GM21529 (cell line): ENCODE measurements at regions not wholly inside any gene's neighbourhood (a gene's known extent, or its start where the extent isn't known, plus 50 kb on each side); places are given as distances from the start of the nearest gene placed in this dataset.

Experiments
- ATAC-seq: cut with Tn5 transposase; IDR thresholded peaks from one replicate; pipeline ENCODE4 v1.9.1; 2021; ENCODE audit not compliant: unreplicated experiment

DNA sequence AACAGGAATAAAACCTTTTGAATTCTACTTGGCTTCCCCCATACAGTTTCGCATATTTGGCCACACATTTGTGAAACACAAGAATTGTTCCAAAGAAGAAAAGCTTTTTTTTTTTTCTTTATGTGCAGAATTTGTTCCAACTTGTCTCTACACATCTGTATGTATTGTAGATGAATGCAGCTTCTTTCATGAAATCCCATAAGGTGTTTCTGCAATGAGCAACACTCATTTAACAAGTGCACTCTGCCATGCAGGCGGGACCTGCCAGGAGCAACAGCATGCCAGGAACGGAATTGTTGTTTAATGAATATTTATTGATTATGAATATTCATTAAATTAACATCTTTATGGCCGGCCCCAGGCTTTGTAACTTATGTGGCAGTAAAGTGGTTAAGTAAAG is 1075.0 kb downstream of the TTLL7 start:
- ATAC-seq = no peak

DNA sequence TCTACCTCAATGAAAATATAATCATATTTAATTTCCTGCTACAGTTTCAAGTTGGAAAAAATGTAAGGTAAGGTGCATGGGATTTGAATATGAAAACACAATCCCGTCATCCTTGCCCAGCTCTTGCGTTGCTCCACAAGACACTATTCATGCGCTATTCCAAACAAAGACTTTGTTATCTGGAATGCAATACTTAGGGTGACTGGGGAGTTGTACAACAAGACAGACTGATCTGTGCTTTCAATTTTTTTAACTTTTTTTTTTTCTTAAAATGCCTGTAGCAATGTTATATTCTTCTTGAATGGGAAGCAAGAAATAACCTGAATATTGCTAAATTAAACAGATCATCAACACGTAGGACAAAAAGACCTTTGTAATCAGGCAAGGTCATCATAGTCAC is 1077.2 kb downstream of the TTLL7 start:
- ATAC-seq = no peak

DNA sequence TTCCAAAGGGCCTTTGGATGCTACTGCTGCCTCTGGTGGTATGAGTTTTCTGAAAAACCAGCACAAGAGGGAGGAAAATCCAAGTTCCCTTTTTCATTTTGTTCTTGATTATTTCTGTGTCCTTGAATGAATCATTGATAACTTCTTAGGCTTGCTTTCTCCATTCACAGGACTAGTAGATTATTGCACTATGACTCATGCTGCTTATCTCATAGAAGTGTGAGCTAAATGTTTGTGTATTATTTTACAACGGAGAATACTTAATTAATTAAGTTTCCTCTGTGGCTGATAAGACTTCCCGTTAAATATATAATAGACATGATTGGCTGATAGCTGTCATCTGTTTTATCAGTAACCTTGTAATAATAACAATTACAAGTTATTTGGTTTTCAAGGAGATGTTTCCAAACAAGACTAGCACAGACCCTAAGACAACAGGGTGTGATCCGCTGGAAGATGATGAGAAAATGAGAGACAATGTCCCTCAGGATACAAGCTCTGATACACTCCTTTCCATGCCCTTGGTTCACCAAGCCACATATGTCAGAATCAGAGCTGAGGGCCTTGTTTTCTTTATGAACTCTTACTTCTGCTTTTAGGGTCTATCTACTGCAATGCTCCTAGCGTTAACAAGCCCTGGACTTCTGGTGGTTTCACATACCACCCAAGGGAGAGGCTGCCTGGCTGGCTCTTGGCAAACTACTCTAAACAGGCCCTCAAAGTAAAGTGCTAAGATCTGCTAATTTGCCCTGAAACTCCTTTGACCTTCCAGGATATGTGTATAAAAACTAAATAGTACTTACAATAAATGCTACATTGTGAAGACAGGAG is 1078.3 kb downstream of the TTLL7 start:
- ATAC-seq = no peak

DNA sequence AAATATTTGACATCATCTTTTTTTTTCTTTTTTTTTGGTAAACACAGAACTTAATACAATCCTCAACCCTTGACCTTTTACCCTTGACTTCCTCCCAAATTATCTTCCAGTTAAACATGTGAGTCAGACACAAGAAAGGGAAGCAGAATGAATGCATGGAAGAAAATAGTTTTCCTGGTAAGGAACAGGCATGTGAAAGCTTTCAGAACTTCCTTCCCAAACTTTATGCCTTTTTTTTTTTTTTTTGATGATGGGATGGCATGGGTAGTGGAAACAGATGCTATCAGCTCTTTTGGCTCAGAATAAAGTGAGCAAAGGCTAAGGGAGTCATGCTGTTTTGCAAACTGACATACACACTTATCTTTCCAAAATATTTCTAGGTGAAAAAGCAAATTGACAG is 1079.1 kb downstream of the TTLL7 start:
- ATAC-seq = no peak

DNA sequence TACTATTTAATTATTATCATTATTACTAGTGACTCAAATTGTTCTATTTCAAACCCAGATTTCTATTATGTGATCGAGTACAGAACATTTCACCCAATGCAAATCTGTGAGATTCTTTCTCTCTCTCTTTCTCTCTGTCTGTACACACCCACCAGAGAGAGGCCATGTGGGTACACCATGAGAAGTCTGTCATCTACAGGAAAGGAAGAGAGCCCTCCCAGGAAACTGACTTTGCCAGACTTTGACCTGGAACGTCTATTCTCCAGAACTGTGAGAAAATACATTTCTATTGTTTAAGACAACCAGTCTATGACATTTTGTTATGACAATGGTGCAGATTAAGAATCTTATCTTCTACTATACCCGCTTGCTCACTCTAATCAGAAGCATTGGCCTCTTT is 1091.6 kb downstream of the TTLL7 start:
- no peak for ATAC-seq

DNA sequence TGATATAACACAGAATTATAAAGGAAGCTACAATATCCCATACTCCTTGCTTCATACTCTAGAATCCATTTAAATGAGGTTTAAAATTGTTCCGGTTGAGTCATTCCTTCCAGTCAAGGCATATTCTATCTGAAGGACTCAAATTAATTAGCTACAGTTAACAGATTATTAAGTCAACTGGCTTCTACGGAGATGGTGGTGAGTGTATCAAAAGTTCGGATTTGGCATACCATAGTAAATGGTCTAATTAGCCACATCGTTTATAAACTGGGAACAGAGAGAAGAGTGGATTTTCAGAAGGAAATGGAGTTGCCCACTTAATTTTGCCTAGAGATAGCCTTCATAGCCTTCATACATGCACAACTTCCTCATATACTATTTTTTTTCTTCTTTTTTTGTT is 1095.3 kb downstream of the TTLL7 start:
- no peak for ATAC-seq

DNA sequence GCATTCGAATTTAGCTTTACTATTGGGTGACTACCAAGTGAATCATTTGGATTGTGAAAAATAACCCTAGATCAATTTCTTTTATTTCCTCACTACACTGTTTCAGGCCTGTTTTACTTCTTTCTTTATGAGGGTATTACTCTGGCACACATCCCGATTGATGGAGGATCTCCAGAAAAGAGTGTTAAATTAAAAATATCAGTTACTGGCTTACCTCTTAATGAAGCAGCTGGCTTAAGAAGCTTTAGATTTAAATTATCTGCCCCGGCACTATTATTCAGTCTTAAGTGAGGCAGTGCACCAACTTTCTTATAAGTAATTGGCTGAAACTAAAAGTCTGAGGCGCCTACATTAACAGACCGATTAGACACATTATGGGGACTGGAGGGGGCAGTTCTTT is 1097.4 kb downstream of the TTLL7 start:
- no peak for ATAC-seq

DNA sequence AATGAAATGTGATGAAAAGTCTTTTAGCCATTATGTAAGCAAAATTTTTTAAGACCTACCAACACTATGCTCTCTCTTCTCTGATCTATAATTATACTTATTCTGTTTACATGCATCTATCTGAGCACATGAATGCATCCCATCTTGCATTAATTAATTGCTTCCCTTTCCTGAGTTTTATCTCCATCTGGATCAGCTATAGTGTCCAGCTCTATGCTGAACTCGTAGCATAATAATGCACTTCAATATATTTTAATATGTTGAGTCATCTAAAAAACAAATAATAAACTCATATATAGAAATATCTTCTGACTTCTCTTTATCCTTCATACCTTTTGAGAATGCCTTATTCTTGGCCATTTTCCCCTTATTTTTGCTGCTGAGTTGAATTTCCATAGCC is 1097.8 kb downstream of the TTLL7 start:
- ATAC-seq = no peak

DNA sequence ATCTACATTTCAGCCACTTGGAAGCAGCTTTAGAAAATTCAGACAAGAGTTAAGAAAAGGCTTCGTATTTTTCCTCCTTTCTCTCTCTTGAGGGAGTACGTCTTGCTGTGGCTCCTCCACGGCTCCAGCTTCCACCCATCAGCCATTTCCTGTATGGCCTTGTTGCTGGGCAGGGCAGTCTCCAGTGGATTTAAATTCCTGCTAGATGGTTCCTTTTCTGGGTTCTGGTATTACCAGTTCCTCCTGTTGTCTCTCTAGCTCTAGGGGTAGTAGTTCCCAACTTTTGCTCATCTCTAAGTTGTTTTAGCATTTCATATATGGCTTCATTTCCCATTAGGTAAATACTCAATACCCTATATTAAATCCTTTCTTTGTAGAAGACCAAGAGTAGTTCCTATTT is 1098.3 kb downstream of the ADGRL2 start:
- no peak for ATAC-seq

DNA sequence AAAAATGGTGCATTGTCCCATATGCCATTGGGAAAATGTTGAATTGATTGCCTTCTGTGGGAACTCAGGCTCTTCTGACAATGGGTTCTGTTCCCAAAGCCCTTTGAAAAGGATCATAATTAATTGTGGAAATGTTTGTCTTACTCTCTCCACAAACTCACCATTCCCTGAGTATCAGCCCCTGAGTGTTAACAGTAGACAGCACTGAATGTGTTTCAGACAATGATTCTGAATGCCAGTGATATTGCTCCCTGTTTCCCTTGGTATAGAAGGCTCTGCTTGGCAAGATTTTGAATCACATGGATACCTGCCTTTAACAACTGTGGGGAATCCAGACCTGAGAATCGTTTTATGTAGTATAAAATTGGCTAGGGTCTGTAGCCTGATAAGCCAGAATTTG is 1096.8 kb downstream of the ADGRL2 start:
- no peak for ATAC-seq

DNA sequence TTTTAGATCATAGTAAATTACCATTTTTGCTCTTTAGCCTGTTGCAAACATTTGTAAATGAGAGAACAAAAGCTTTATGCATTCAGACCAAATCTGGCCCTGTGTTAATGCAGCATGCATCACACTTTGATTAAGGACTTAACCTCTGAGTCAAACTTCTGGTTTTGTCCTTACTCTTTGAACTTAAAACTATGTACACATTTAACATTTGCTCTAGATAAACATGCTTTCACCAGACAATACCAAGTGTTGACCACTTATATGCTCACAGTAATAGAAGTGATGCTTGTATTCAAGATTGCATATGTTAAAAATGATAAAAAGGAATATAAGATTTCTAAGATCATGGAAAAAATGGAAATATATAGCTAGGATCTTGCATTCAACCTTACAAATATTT is 1095.3 kb downstream of the ADGRL2 start:
- ATAC-seq = no peak

DNA sequence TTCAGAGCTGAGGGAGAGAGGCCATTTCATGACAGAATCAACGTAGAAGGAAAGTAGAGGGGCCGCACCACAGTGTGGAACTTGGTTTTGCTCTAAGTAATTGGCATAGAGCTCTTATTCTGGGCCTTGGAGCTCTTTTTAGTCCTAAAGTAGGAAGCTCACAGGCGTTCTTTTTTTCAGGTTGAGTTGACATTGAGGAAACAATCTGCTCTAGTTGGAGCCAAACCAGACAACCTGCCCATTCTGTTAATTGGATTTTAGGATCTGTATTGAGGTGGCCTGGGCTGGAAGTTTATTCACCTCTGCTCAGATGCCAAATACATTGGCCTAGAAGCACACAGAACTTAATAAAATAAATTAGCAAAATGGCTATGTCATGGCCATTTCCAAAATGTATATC is 1093.9 kb downstream of the ADGRL2 start:
- no peak for ATAC-seq

DNA sequence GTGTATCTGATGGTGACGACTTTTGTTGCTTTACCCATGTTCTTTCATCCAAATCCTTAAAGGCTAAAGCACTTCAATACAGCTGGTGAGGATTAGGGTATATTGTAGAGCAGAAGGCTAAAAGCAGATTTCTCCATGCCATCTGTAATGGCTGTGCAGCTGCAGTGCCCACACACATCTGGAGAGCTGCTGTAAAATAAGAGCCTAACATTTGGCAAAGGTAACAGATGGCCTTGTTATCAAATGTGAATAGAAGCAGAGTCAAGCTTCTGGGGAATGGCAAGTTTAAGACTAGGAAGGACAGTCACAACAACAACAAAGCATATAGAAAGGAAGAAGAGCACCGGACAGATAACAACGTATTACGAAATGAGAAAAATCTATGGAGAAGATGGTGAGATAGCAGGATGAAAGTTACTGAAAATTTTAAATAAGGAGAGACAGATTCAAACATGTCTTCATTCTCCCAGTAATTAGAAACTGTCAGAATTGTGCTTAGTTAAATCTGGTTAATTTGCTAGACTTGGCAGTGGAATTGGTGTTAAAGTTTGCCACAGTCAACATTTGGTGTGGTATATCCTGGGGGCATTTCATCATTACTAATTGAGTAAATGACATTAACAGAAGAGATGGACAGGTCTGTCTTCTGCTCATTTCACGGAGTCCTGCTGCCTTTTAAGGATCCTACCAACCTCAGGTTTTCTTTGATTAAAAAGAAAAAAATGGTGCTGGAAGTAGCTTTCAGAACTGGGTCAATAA is 1093.2 kb downstream of the ADGRL2 start:
- ATAC-seq = no peak

DNA sequence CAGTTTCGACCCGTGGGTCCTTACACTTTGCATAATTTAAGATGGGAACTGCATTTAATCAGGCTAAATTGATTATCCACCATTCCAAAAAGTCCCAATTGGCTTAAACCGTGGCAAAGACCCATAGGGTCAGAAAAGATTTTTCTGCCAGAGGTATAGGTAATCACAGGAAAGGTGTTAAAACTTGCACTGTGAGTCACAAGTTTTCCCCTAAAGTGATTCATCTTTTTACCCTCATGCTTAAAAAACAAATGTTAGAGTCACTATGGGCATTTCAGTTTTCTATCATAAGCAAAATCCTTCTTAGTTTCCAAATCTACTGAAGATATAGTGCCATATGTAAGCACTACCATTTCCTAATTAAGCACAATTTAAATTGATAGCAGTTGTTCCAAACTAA is 1079.8 kb downstream of the ADGRL2 start:
- no peak for ATAC-seq

DNA sequence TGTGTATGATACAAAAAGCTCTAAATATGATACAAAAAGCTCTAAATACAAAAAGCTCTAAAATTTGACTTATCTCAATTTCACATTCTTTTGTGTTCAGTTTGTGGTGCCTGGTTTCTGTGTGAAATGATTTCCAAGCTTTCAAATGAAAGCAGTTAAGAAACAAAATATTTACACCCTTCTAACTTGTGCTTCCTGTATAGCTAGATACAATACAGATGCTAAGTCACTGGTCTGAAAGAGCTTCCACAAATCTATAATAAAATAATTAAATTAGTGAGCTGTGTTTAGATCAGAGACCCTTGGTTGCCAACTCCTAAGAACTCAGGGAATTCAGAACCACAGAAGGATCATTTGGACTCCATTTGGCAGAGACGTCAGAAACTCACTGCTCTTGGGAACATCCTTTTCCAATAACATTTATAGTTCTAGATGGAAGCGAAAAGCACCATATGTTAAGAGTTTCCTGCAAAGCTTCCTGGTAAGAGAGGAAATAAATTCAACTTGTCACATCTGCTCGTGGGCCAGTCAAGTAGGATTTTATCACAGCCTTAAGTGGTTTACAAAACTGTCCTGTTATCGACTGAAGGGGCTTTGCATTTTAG is 1079.1 kb downstream of the ADGRL2 start:
- ATAC-seq = no peak

DNA sequence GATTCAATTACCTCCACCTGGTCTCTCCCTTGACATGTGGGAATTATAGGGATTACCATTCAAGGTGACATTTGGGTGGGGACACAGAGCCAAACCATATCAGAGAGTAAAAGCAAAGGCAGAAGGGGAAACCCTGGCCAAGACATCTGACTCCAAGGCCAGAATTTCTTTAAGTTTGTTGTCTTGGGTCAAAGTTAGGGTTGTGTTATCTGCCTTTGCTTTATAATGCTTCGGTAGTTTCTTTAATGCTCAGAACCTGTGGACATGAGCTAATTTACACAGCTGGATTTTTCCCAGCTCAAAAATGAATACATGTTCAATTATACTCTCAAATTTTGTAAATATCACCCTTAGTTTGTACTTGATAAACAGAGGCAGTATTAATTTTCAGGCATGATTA is 1074.4 kb downstream of the ADGRL2 start:
- ATAC-seq = no peak

DNA sequence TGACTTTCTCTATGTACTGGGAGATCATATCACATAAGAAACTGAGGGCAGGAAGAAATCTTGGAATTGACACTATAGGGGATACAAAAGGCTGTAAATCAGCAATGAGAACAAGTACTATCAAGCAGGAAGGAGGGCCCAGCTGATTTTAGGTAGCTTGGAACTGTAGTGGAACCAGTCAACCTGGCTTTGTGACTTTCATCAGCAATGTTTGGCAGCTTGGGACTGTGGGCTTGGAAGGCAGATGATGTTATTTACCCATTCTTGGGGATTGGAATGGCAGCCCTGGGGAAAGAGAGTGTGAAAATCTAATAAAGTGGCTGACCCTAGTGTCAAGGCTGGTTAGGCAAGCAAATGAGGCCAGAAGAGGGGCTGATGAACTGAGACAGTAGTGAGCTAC is 1073.3 kb downstream of the ADGRL2 start:
- ATAC-seq = no peak

DNA sequence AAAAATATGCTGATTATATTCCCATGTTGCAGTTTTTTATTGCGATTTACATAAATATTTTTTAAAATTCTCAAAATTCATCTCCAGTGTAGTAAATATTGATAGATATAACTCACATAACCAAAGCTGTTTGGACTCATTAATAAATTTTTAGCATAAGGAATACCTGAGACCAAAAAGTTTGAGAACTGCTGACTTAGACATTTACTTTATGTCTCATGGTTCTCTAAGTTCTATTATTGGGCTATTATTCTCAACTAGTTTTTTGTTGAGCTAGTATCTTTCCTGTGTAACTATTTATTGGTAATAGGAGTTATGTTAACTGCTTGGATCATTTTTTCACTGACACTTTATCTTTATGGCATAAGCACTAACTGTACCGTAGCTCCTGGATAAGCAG is 1069.6 kb downstream of the ADGRL2 start:
- ATAC-seq = no peak

DNA sequence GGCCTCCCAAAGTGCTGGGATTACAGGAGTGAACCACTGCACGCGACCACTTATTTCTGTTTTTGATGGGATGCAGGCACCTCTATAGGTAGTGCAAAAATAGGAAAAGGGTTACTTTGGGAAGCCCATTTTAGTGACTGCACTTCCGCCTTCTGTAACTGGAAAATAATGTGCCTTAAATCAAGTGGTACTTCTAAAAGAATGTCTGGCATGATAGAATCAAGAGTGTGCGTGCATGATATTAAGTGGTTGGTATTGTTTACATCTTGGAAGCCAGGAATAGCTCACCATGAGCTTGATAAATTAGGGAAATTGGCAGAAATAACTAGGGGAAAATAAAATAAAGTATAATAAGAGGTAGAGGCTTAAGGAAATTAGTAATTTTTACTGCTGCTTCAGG is 1067.0 kb downstream of the ADGRL2 start:
- no peak for ATAC-seq

DNA sequence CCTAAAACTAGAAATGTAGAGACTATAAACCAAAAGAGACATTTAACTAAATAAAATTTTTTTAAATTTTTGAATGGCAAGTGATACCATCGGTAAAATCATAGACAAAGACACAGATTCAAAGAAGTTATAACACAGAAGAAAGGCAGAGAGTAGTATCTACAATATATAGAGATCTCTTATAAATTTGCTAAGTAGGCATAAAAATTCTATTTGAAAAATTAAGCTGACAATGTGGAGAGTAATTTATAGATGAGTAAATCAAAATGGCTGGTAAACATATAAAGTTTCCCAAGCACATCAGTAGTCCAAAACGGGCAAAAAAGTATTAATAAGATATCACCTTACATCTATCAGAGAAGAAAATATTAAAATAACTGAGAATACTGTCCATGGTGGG is 1061.0 kb downstream of the ADGRL2 start:
- no peak for ATAC-seq

DNA sequence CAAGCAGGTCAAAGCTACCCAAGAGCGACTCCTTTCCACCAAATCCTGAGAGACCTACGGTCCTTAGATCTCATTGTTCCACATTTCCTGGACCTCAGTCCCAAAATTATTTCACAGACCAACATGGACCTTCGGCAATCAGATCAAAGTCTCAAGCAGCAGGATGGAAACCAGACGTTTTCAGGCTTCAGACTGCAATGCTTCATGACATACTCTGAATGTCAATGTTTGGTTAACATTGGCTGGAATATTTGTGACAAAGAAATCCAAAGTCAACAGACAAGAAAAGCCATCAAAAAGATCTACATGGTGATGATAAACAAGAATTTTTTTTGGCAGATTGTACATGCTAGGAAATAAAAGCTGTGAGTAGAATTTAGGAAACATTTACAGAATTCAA is 1057.3 kb downstream of the ADGRL2 start:
- ATAC-seq = no peak

DNA sequence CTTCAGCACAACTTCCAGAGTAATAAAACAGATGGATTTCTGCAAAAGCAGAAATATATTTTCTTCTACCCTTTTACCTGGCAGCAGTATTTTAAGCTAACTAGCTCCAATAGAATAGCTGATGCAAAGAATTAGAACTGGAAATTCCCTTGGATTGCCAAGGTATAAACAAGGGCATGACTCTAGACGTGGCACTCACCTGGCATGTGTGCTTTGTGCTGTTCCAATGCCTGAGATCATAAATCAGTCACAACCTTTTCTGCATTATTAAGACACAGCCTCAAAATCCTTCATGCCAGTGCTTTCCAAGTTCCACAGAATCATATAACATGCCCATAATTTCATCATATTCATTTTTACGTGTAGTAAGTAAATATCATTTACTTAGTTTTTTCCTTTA is 1048.7 kb downstream of the ADGRL2 start:
- no peak for ATAC-seq
